ENCODE measurements at regions not wholly inside any gene's neighbourhood (a gene's known extent, or its start where the extent isn't known, plus 50 kb on each side); places are given as distances from the start of the nearest gene placed in this dataset.

GRCh38 chr10:29687421-29688164, 52.8 kb upstream of the SVIL start:
- no peak for DNase-seq (ENCODE audit: low spot score)

- DNase-seq (ENCODE audit: low spot score), result no peak
Observed at GRCh38 chr10:29685506-29685905, 50.7 kb upstream of the SVIL start.

Data from left forelimb (tissue), 1 donor.